GM10248 (cell line): ENCODE measurements at regions not wholly inside any gene's neighbourhood (a gene's known extent, or its start where the extent isn't known, plus 50 kb on each side); places are given as distances from the start of the nearest gene placed in this dataset.

Source experiments
- CTCF ChIA-PET: fragments of 300-600 bp; sonication (Branson Sonifier 250); formaldehyde crosslinking; extraction: SDS; loops from one replicate; lab custom pipeline; 2021; ENCODE audit warnings: antibody characterized with exemption; lab: Yijun Ruan, JAX
- POLR2A ChIA-PET: fragments of 350-650 bp; sonication (Branson Sonifier 250); formaldehyde crosslinking; extraction: SDS; loops from one replicate; lab custom pipeline; 2020; ENCODE audit warnings: antibody characterized with exemption; lab: Yijun Ruan, JAX
- DNase-seq: peaks from one replicate; pipeline ENCODE4 v3.0.0; 2012; ENCODE audit errors: extremely low spot score
- TF ChIP-seq, protein P1 (sequence below): IDR thresholded peaks from 2 replicates; pipeline ENCODE4 v1.5.1; 2012; ENCODE audit warnings: mild to moderate bottlenecking, low read depth; ENCODE audit errors: extremely low read depth, missing control alignments, control extremely low read depth

DNA sequence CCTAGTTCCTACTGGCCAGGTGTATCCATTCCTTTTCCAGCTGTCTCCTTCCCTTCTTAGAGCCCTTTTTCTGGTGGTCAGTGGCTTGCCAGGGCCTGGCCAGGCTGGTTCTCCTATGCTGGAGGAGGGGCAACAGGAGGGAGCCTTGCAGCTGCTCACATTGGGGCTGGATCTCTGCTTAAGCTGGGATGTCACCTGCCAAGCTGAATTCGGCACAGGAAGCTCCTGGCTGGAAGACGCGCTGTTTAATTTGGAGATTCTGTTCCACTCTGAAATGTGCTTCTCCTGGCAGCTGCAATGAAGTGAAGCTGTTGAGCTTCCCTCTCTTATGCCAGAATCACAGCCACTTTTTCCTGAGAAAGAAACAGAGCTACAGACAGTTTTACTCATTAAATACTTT lies 56.0 kb upstream of the POU3F1 start:
- DNase-seq = no peak
- POLR2A ChIA-PET = interaction anchor here (0.7 kb wide), 1 partner anchor 11 kb away, joined by 3 read pairs; no protein-coding TSS in a partner anchor
- TF ChIP-seq, protein P1, sequence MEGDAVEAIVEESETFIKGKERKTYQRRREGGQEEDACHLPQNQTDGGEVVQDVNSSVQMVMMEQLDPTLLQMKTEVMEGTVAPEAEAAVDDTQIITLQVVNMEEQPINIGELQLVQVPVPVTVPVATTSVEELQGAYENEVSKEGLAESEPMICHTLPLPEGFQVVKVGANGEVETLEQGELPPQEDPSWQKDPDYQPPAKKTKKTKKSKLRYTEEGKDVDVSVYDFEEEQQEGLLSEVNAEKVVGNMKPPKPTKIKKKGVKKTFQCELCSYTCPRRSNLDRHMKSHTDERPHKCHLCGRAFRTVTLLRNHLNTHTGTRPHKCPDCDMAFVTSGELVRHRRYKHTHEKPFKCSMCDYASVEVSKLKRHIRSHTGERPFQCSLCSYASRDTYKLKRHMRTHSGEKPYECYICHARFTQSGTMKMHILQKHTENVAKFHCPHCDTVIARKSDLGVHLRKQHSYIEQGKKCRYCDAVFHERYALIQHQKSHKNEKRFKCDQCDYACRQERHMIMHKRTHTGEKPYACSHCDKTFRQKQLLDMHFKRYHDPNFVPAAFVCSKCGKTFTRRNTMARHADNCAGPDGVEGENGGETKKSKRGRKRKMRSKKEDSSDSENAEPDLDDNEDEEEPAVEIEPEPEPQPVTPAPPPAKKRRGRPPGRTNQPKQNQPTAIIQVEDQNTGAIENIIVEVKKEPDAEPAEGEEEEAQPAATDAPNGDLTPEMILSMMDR = no peak
- CTCF ChIA-PET = interaction anchor here (1.0 to 1.2 kb wide), 3 partner anchors 9 to 13 kb away, joined by 3 to 4 read pairs (median 3); no protein-coding TSS in a partner anchor

DNA sequence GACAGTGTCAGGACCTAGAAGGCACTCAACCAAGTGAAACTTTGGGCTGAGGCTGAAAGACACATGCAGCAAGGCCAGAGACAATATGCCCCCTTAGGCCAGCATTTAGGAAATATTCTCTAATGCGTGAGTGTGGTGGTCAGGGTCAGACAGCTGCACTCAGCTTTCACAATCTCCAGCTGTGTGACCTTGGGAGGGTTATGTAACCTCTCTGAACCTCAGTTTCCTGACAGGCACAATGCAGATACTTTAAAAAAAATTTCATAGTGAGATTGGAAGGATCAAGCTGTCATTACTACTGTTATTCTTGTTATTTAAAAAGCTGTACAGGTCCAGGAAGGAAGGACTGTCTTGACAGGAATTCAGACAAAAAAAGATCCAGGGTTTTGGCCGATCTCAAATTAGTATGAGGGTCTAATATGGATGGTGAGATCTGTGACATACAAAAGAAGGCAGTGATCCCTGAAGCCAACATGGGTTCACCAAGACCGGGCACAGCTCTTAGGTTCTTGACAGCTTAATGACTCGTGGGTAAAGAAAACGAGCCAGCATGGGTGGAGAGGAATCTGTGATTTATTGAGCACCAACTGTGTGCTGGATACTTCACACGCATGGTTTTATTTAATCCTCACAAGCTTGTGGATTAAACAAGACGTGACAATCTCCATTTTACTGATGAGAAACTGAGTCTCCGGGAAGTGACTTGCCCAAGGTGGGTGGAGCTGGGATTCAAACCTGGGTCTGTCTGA lies 54.6 kb upstream of the POU3F1 start:
- TF ChIP-seq, protein P1 = no peak
- DNase-seq = no peak
- ChIA-PET POLR2A (no interaction called here), CTCF (interaction anchor here (0.8 kb wide), 1 partner anchor 44 kb away, joined by 3 read pairs; no protein-coding TSS in a partner anchor)

DNA sequence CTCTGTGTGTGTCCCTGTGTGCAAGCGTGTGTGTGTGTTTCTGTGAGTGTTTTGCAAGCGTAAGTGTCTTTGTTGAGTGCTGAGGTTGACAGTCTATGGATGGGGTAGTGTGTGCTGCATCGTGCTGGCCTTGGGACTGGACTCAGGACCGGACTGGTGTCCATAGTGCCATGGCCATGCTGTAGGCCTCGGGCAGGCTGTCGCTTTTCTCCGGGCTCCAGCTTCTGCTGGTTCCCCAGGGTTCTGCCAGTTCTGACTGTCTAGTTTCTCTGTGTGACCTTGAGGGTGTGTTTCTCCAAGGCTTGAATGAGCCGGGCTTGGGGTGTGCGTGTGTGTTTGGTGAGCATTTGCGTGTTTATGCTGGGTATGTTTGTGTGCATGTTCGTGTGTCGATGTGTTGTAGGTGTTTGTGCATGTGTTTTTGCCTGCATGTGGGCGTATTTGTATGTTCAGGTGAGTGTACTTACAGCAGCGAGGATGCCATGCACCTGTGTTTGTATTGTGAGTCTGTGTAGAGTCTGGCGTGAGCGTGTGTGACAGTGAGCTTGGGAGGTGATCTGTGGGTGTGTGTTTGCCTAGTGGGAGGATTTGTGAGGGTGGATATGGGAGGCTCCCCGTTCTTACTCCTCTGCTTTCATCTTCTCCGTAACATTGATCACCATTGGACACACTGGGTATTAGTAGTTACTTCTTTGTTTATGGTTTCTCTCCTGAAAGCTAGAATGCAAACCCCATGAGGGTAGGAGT lies 51.7 kb upstream of the POU3F1 start:
- CTCF ChIA-PET = no interaction called here
- no peak for DNase-seq
- TF ChIP-seq, protein P1 = no peak
- POLR2A ChIA-PET = no interaction called here

DNA sequence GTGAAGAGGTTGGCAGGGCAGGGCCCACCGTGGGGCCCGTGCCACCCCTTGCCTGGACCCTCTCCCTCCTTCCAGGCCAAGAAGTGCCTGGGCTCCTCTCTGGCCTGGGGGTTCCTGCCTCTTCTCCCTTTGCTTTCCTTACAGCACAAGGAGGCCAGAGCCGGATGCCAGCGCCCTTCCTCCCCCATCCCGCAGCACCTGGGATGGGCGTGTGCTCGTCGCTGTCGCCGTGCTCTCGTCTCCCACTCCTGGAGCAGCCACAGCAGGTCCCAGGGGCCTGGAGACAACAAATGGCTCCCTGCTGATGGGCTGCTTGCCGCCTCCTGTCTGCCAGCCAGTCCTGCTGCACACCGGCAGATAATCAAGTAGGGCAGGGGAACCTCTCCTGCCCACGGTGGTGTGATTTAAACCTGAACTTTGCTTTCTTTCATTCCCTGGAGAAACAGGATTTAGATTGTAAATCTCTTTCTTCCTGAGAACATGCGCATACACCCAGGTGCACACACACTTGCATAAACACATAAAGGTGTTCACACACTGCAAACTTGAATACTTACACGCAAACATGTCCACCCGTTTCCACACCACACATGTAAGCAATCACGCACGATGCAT lies 50.8 kb upstream of the POU3F1 start:
- no peak for DNase-seq
- CTCF ChIA-PET = no interaction called here
- POLR2A ChIA-PET = no interaction called here
- TF ChIP-seq, protein P1 = no peak
